PC-3 (cell line): ENCODE measurements at regions not wholly inside any gene's neighbourhood (a gene's known extent, or its start where the extent isn't known, plus 50 kb on each side); places are given as distances from the start of the nearest gene placed in this dataset.
A peak's percentile ranks its signal among the peaks of the same experiment; 100 is the strongest.

Experiments used
- ATAC-seq: fragments of 200-7000 bp; cut with Tn5 transposase; 2 replicates; pipeline ENCODE4 v1.9.1; 2020; ENCODE audit warnings: mild to moderate bottlenecking, moderate library complexity
- BruUV-seq: library from RNA; stranded (reverse); fragments of 400-500 nt; replicated peaks from 2 replicates; lab custom pipeline; 2021; lab: Mats Ljungman, UMichigan
- CTCF ChIA-PET: fragments of 300-600 bp; sonication (Branson Sonifier 250); formaldehyde crosslinking; loops from one replicate; lab custom pipeline; 2022; ENCODE audit warnings: antibody characterized with exemption; lab: Charles Lee
- POLR2A ChIA-PET: fragments of 300-600 bp; sonication (Branson Sonifier 250); formaldehyde crosslinking; loops from one replicate; lab custom pipeline; 2022; ENCODE audit warnings: antibody characterized with exemption; ENCODE audit not compliant: unreplicated experiment; lab: Charles Lee
- DNase-seq: peaks from one replicate; pipeline ENCODE4 v3.0.0-alpha.2; 2015
- H2AFZ ChIP-seq: fragments of 300-600 bp; sonication (generic); 2 replicates; pipeline ENCODE4 v1.6.0; 2016; ENCODE audit warnings: antibody characterized with exemption, low read length
- H3F3A ChIP-seq: fragments of 300-600 bp; sonication (generic); one replicate; pipeline ENCODE4 v1.6.0; 2017; ENCODE audit warnings: antibody characterized with exemption, low read length, control low read depth, mild to moderate bottlenecking; ENCODE audit not compliant: unreplicated experiment
- H3K27ac ChIP-seq: fragments of 300-600 bp; sonication (generic); 2 replicates; pipeline ENCODE4 v1.5.1; 2016; ENCODE audit warnings: mild to moderate bottlenecking, low read length
- H3K27me3 ChIP-seq: fragments of 300-600 bp; sonication (generic); 2 replicates; pipeline ENCODE4 v1.6.1; 2016; ENCODE audit warnings: low read length, mixed read lengths
- H3K36me3 ChIP-seq: fragments of 300-600 bp; sonication (generic); 2 replicates; pipeline ENCODE4 v1.6.1; 2016; ENCODE audit warnings: low read depth, mixed run types, low read length, mixed read lengths
- H3K4me1 ChIP-seq: fragments of 300-600 bp; sonication (generic); 2 replicates; pipeline ENCODE4 v1.5.1; 2016; ENCODE audit warnings: low read length; ENCODE audit not compliant: insufficient read depth
- H3K4me2 ChIP-seq: fragments of 300-600 bp; sonication (generic); 2 replicates; pipeline ENCODE4 v1.6.0; 2016; ENCODE audit warnings: low read length
- H3K4me3 ChIP-seq: fragments of 300-600 bp; sonication (generic); 2 replicates; pipeline ENCODE4 v1.5.1; 2016; ENCODE audit warnings: mild to moderate bottlenecking, low read length, mixed read lengths
- H3K79me2 ChIP-seq: fragments of 300-600 bp; sonication (generic); 2 replicates; pipeline ENCODE4 v1.6.1; 2017; ENCODE audit warnings: low read length, mixed read lengths
- H3K9ac ChIP-seq: fragments of 300-600 bp; sonication (generic); 2 replicates; pipeline ENCODE4 v1.6.0; 2016; ENCODE audit warnings: mild to moderate bottlenecking, low read length
- H3K9me2 ChIP-seq: fragments of 300-600 bp; sonication (generic); replicated peaks from 2 replicates; pipeline ENCODE4 v1.6.1; 2016; ENCODE audit warnings: mixed run types, low read length, mixed read lengths
- H3K9me3 ChIP-seq: fragments of 300-600 bp; sonication (generic); 2 replicates; pipeline ENCODE4 v1.6.1; 2016; ENCODE audit warnings: low read length, mixed read lengths
- H4K20me1 ChIP-seq: fragments of 300-600 bp; sonication (generic); 2 replicates; pipeline ENCODE4 v1.6.1; 2016; ENCODE audit warnings: low read length, mixed read lengths
- CTCF ChIP-seq: fragments of 300-600 bp; sonication (generic); conservative IDR thresholded peaks from 2 replicates; pipeline ENCODE4 v1.5.1; 2017; ENCODE audit warnings: antibody characterized with exemption, low read depth, mild to moderate bottlenecking, low read length
- EZH2 ChIP-seq: fragments of 300-600 bp; sonication (generic); IDR thresholded peaks from one replicate; pipeline ENCODE4 v1.6.1; 2017; ENCODE audit warnings: antibody characterized with exemption, mild to moderate bottlenecking, low read length; ENCODE audit not compliant: unreplicated experiment
- EZH2phosphoT487 ChIP-seq: fragments of 300-600 bp; sonication (generic); IDR thresholded peaks from 2 replicates; pipeline ENCODE4 v1.6.1; 2018; ENCODE audit warnings: mild to moderate bottlenecking, antibody characterized with exemption, low read length, borderline replicate concordance
- intact Hi-C: fragments of 100-400 bp; cut with micrococcal nuclease; formaldehyde crosslinking; loops from 2 replicates; pipeline ENCODE4 v1.9.0; 2023

GRCh38 chr9:80077059-80077458 is 505.3 kb downstream of the TLE4 start:
- Histone ChIP-seq H3K9ac (no peak overlapping the region), H3K4me3 (no peak overlapping the region), H3K79me2 (no peaks in the 10 kb centered on the region), H3K9me3 (no peaks in the 10 kb centered on the region), H2AFZ (no peak overlapping the region), H3F3A (no peaks in the 10 kb centered on the region), H3K4me1 (no peaks in the 10 kb centered on the region), H3K9me2 (no peaks in the 10 kb centered on the region), H3K27me3 (no peaks in the 10 kb centered on the region), H3K27ac (no peak overlapping the region), H3K36me3 (no peaks in the 10 kb centered on the region), H3K4me2 (no peak overlapping the region), H4K20me1 (no peaks in the 10 kb centered on the region)
- ChIA-PET CTCF (no interaction called here), POLR2A (no interaction called here)
- ATAC-seq (no peak), DNase-seq (no peak)
- intact Hi-C loops: no loop called here
- BruUV-seq: no TSS peak
- TF ChIP-seq EZH2 (no peak), CTCF (no peak), EZH2phosphoT487 (no peak)

- no peak for ATAC-seq
Measured at GRCh38 chr9:80076162-80076561, 504.4 kb downstream of the TLE4 start.

GRCh38 chr9:80074439-80074838 is 502.7 kb downstream of the TLE4 start:
- Histone ChIP-seq H3K27me3 (no peaks in the 10 kb centered on the region), H3K4me1 (no peaks in the 10 kb centered on the region), H4K20me1 (no peaks in the 10 kb centered on the region), H3K9me2 (no peaks in the 10 kb centered on the region), H3K27ac (no peak overlapping the region), H3K4me2 (no peak overlapping the region), H3K79me2 (no peaks in the 10 kb centered on the region), H3F3A (no peaks in the 10 kb centered on the region), H2AFZ (no peak overlapping the region), H3K4me3 (no peak overlapping the region), H3K9ac (no peak overlapping the region), H3K9me3 (no peaks in the 10 kb centered on the region), H3K36me3 (no peaks in the 10 kb centered on the region)
- TF ChIP-seq EZH2: no peak
- TF ChIP-seq CTCF: no peak
- BruUV-seq: no TSS peak
- no peak for DNase-seq
- no peak for ATAC-seq
- intact Hi-C loops: no loop called here
- ChIA-PET CTCF (no interaction called here), POLR2A (no interaction called here)

More at GRCh38 chr9:80076162-80076561, 504.4 kb downstream of the TLE4 start:
- peak; percentile 29 for DNase-seq
- no peak overlapping the region for H2AFZ ChIP-seq
- no peaks in the 10 kb centered on the region for H3K36me3 ChIP-seq
- H3K27ac ChIP-seq: no peak overlapping the region
- H3K79me2 ChIP-seq: no peaks in the 10 kb centered on the region
- no TSS peak for BruUV-seq
- intact Hi-C loops: no loop called here
- ChIA-PET POLR2A (no interaction called here), CTCF (no interaction called here)
- H3K9ac ChIP-seq: no peak overlapping the region
- no peak for TF ChIP-seq EZH2phosphoT487
- no peak for TF ChIP-seq EZH2
- no peak for TF ChIP-seq CTCF
- no peaks in the 10 kb centered on the region for H3K4me1 ChIP-seq
- H3K9me2 ChIP-seq: no peaks in the 10 kb centered on the region
- H3K27me3 ChIP-seq: no peaks in the 10 kb centered on the region
- no peaks in the 10 kb centered on the region for H3K9me3 ChIP-seq
- no peak overlapping the region for H3K4me2 ChIP-seq
- no peak overlapping the region for H3K4me3 ChIP-seq
- H4K20me1 ChIP-seq: no peaks in the 10 kb centered on the region
- no peaks in the 10 kb centered on the region for H3F3A ChIP-seq
